ENCODE measurements at regions not wholly inside any gene's neighbourhood (a gene's known extent, or its start where the extent isn't known, plus 50 kb on each side); places are given as distances from the start of the nearest gene placed in this dataset.

GRCh38 chr7:155213955-155214740 is 83.5 kb upstream of the INSIG1 start:
- FAIRE-seq (no peak), DNase-seq (ENCODE audit: low spot score) (no peak)

DNA sequence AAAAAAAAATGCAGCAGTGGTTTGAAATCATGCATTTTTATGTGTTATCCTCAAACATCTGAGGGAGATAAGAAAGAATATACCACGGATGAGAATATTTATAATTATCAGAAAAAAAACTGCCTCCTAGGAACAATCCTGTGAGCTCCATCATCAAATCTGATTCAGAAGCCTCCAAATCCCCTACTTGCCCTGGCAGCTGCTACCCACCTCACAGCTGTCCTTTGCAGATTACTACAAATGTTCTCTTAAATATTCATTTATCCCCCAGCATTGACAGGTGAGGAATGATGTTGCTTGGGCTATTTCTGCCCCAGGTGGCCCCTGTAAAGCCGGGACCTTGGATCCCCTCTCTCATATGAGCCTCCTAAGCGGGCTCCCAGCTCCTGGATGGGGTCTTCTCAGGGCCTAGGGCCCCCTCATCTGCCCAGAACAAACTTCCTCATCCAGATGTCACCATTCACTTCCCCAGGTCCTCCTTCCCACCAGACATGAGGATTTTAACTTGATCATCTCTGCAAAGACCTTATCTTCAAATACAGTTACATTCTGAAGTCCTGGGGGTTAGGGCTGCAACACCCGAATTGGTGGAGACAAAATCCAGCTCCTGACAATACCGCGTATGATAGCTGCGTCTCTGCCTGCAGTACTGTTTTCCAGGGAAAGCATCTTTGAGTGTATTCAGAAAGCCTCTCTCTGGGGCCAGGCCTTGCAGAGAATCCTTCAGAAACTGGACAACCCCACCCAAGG is 81.9 kb upstream of the INSIG1 start:
- FAIRE-seq = no peak
- DNase-seq (ENCODE audit: low spot score) = no peak

DNA sequence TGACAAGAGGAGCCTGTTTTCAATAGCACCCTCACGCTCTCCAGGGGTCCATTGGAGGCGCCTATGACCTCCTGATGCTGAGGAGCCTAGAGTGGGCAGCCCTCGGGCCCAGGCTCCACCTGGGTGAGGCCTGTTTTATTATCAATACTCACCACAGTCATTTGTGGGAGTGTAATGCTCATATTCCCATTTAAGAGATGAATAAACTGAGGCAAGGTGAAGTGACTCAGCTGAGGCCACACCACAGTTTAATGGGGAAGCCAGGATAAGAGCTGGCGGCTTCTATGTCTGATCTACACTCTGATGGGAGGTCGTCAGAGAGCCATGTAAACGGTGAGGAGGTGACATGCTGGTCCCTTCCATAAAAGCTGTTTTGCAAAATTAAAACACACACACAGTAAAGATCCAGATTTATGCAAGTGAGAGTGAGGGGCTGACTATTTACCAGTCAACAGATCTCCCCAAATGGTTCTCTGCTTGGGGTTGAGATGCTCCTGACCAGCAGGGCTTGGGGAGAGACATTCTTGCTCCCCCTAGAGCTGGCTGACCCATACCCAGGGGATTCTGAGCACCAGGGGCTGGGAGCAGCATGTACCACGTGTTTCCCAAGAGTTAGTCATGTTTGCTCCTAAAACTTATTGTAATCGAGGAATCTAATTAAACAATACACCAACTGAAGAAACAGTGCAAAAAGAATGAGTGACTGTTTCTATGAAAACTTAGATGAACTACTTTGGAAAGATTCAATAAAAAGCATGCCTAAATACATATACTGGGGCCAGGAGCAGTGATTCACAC is 81.0 kb upstream of the INSIG1 start:
- no peak for DNase-seq (ENCODE audit: low spot score)
- no peak for FAIRE-seq

DNA sequence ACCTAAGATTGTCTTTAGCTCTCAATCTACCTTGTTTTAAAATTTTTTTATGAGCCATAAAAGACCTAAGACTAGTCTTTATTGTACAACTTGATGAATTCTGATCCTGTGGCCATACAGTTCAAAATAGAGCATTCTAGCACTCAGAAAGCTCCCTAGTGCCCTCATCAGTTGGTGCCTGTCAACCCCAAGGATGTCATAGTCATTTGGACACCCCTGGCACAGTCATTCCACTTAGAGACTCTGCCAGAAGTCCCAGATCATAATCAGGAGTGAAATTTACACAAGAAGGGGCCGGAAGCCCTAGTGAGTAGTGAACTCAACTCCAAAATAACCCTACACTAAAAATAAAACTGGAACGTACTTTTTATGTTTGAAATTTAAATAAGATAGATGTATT is 80.0 kb upstream of the INSIG1 start:
- no peak for DNase-seq (ENCODE audit: low spot score)
- no peak for FAIRE-seq

DNA sequence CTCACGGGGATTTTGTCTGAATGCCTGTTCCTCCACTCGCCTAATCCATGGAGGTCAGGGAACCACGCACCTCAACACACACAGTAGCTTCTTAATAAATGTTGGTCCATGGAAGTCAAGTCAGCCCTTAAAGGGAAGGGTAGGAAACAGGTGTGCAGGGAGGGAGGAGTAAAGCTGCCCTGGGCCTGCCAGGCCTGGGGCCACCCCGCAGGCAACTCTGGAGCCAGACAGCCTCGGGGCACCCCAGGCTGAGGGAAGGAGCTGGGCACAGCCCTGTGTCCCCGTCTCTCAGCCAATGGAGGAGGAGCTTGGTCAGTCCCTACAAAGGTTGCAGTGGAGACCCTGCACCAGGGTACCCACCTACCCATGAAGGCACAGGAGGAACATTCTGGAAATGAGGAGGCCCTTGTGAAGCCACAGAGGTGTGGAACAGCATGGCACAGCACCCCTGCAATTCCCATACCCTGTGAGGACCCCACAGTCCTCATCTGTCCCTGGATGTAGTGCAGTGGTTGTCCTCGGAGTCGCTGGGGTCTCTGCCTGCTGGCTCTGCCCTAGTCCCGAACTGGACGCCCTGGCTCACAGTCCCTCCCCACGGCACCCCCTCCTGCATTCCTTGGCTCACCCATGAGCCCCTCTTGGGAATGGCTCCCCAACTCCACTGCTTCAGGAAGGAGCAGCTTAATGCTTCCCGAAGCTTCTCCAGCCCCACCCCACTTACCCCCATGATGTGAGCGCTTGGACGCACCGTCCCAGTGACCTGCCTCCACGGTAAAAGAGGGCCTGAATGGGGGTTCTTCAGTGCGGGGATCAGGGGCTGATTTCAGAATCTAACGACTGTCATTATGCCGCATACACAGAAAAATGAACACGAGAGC is 79.2 kb upstream of the INSIG1 start:
- FAIRE-seq = no peak

DNA sequence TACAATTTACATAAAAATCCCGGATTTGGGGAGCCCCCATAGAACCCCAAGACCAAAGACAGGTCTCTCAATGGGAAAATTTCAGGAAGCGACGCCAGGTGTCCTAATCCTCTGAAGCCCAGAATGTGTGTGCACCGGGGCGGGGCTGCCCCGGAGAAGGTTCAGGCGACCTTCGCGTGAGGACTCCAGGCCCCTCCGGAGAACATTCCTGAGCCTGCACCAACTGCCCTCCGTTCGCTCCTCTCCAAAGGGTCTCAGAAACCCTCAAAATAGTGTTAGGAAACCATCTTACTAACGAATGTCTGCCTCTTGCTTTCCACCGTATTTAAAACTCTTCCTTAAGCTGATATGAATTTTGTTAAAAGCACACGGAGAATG is 78.5 kb upstream of the INSIG1 start:
- DNase-seq (ENCODE audit: low spot score) = no peak
- FAIRE-seq = no peak

More for the DNA sequence above, 79.2 kb upstream of the INSIG1 start:
- DNase-seq (ENCODE audit: low spot score) = no peak

- FAIRE-seq (no peak), DNase-seq (ENCODE audit: low spot score) (no peak)
Measured at GRCh38 chr7:155219947-155220769, 77.5 kb upstream of the INSIG1 start.

DNA sequence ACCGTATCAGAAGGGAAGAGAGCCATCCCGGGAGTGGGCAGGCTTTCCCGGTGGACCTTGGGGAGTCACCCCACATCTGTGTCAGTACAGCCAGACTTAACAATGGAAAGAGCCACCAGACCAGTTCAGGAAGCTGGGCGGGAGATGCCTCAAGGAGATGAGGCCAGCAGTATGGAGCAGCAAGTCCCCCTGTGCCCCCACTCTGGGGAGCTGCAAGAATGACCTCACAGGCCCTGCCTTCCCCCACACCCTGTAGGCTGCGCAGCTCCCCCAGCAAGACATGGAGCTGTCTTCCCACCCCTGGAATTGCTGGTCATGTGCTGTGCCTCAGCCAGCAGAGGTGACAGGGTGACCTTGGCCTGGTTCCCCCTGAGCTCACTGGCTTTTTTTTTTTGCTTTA is 76.8 kb upstream of the INSIG1 start:
- DNase-seq (ENCODE audit: low spot score) = no peak
- FAIRE-seq = no peak

DNA sequence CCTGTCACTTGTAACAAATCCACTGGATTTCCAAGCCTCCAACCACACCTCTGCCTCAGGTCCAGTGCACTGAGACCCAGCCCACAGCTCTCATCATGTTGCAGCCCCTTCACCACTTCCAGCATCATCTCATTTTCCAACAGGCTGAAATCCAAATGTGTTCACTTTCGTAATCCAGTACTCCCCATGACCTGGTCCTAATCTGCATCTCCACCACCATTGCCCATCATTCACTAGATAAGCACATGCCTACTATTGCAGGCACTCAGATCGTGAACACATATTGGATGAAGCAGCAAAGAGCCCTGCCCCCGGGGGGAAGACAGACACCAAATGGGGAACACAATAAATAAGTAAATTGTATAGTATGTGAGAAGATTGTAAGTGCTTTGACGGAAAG is 76.1 kb upstream of the INSIG1 start:
- no peak for DNase-seq (ENCODE audit: low spot score)
- FAIRE-seq = no peak

DNA sequence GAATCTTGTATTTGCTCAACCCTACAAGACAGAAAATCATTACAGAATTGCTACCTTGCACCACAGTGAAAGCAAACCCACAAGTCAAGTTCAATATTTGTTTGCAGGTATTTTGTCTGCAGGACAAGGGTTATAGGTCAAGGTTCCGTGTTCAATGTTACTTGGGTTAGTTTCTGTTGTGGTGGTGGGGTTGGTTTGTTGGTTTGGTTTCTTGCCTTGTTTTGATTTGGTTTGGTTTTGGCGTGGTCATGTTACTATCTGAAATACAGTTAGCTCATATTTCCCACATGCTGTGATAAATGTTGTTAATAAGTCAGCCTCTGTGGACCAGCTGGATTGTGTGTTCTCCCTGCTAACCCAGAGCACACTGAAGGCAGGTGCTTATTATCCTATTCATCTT is 75.6 kb upstream of the INSIG1 start:
- DNase-seq (ENCODE audit: low spot score) = no peak
- no peak for FAIRE-seq

DNA sequence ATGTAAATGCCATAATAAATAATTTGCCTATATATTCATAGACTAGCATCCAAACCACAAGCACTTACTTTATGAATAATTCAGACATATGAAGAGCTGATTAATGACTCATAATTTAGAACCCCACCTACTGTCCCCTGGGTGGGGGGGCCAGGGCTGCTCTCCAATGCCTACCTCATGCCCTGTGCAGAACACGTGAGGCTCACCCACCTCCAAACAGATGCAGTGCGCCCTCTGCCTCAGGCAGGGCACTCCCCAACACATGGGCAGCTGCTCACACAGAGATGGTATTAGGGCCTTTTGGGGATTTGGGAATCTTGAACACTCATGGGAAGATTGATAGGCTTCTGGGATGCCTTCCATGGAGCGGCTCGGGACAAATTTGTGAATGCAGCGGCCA is 75.1 kb upstream of the INSIG1 start:
- no peak for DNase-seq (ENCODE audit: low spot score)
- FAIRE-seq = no peak

DNA sequence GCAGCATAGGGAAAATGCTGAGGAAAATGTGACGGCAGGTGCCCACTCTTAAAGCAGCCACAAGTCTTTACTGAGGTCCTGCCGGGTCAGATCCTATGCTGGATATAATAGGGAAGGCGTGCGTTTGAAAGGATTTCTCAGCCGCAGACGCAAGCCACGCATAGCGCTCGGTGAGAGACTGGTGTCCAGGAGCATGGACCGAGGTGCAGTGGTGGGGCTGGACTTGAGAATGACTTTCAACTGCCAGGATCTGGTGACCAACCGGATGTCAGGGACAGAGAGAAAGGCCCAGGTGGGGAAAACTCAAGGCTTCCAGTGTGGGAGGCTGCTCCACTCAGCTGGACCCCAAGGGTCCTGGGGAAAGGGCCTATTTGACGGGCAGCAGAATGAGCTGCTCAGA is 74.7 kb upstream of the INSIG1 start:
- DNase-seq (ENCODE audit: low spot score) (no peak), FAIRE-seq (no peak)

GRCh38 chr7:155223503-155223902 is 74.2 kb upstream of the INSIG1 start:
- DNase-seq (ENCODE audit: low spot score) = no peak
- no peak for FAIRE-seq

GRCh38 chr7:155224116-155224811 is 73.4 kb upstream of the INSIG1 start:
- FAIRE-seq = no peak
- DNase-seq (ENCODE audit: low spot score) = no peak

DNA sequence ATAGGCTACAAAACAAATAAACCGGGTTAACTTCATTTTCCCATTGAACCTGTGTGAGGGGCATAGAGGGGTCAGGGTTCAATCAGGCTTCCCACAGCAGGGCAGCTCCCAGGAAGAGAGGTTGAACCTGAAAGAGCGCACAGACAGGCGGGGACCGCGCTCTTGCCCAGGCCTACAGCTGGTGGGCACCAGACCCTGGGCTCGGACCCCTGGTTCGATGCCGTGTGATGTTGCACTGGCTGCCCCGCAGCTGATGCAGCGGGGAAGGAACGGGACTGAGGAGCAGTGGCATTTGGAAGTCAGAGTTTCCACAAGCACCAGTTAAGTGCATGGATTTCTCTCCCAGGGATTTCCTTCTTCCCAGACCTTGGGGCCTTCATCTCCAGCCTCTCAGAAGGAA is 72.6 kb upstream of the INSIG1 start:
- DNase-seq (ENCODE audit: low spot score) (no peak), FAIRE-seq (no peak)

DNA sequence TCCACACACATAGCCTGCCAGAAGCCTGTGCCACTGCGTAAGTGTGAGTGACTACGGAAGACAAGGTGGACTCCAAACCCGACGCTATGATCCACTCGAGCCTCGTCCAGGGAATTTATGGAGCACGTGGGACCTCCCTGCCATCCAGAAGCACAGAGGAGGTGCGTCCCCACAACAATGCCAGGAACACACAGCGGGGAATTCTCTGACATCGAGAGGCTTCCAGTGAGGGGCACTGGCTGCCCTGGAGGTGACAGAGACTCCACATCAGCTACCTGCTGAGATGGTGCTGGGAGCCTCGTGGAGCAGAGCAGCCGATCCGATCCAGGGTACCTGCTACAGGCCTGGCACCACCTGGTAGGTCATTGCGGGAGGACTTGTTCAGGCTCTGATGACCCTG is 72.2 kb upstream of the INSIG1 start:
- FAIRE-seq (no peak), DNase-seq (ENCODE audit: low spot score) (no peak)

DNA sequence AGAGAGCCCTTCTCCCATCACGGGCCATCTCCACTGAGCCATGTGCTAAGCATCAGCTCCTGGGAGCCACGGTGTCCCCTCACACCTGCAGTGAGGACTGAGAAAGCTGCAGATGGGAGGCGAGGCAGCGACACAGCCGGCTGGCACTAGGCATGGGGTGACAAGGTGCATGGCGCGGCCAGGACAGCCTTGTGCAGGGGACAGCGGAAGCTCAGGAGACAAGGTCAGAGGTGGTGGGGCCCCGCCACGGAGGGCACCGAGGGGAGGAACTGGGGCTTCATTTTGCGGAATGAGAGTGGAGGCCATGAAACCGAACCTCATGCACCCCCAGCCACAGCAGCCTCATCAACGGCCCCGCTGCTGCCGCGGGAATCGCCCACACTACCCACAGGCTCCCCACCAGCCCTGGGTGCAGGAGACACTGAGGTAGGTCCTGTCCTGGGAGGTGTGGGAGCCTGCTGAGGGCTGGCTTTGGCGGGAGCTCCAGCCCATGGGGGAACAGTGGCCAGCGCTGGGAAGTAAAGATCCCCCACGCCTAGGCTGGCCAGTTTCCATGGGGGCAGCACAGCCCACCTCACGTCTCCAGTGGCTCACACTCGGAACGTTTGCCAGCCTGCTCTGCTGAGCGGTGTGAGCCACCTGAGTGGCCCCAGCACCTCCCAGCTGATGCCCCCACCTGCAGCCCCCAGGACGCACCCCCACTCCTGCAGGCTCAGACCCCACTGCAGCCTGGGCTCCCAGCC is 71.2 kb upstream of the INSIG1 start:
- FAIRE-seq = no peak

DNA sequence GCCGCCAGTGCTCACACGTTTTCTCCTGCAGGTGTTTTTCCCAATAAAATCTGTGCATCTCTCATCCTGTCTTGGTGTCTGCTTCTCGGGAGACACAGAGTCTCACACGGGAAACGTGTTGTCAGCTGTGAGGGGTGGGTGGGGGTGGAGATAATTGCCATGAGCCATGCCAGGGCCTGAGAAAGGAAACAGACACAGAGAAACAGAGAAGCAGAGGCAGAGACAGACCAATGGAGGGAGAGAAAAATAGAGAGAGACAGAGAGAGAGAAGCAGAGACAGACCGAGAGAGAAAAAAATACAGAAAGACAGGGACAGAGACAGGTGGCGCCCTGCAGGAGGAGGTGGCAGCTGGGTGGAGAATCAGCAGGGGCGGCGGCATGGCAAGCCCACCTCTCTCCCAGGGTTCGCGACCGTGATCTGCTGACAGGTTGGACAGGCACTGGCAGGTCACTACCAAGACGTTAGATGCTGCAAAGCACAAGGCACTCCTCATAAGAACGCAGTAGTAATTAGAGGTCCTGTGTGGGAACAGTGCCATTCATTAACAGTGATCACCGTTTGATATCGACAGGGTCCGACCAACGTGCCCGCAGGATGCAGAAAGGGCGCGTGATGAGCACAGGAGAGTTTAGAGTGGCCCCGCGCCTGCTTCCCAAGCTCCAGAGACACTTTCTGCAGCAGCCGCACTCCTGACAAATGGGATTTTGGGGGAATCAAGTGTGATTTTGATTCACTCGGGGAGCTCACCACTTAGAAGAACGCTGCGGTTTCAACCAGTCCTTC is 70.5 kb upstream of the INSIG1 start:
- DNase-seq (ENCODE audit: low spot score) = no peak
- FAIRE-seq = no peak

More for the DNA sequence above, 71.2 kb upstream of the INSIG1 start:
- no peak for DNase-seq (ENCODE audit: low spot score)

Data from RCC 7860 (cell line).